HS-27A (cell line): ENCODE measurements at regions not wholly inside any gene's neighbourhood (a gene's known extent, or its start where the extent isn't known, plus 50 kb on each side); places are given as distances from the start of the nearest gene placed in this dataset.

ENCODE experiments used
- DNase-seq: peaks from one replicate; pipeline ENCODE4 v3.0.0-alpha.2; 2012; ENCODE audit warnings: low read depth, missing footprints

- DNase-seq, result no peak
Observed at GRCh38 chr19:27936139-27936538, 1276.8 kb downstream of the UQCRFS1 start.

- DNase-seq, result no peak
Observed at GRCh38 chr19:27935669-27936068, 1277.3 kb downstream of the UQCRFS1 start.

GRCh38 chr19:27929399-27929798 lies 1283.6 kb downstream of the UQCRFS1 start:
- no peak for DNase-seq

GRCh38 chr19:27925202-27925601 lies 1287.7 kb downstream of the UQCRFS1 start:
- DNase-seq, result no peak

GRCh38 chr19:27922970-27923369 lies 1290.0 kb downstream of the UQCRFS1 start:
- DNase-seq, result no peak

- DNase-seq, result no peak
Observed at GRCh38 chr19:27920774-27921173, 1292.2 kb downstream of the UQCRFS1 start.

GRCh38 chr19:27918818-27919217 lies 1294.1 kb downstream of the UQCRFS1 start:
- no peak for DNase-seq

- no peak for DNase-seq
Observed at GRCh38 chr19:27911122-27911898, 1301.6 kb downstream of the UQCRFS1 start.

- DNase-seq, result no peak
Observed at GRCh38 chr19:27909861-27910260, 1303.1 kb downstream of the UQCRFS1 start.

- no peak for DNase-seq
Observed at GRCh38 chr19:27909185-27909840, 1303.6 kb downstream of the UQCRFS1 start.

GRCh38 chr19:27906081-27906480 lies 1306.9 kb downstream of the UQCRFS1 start:
- no peak for DNase-seq

- DNase-seq, result no peak
Observed at GRCh38 chr19:27905074-27905473, 1307.9 kb downstream of the UQCRFS1 start.

GRCh38 chr19:27901078-27901477 lies 1311.9 kb downstream of the UQCRFS1 start:
- no peak for DNase-seq

GRCh38 chr19:27896091-27896490 lies 1316.9 kb downstream of the UQCRFS1 start:
- DNase-seq, result no peak

GRCh38 chr19:27894906-27895754 lies 1317.8 kb downstream of the UQCRFS1 start:
- DNase-seq, result no peak

GRCh38 chr19:27892500-27892899 lies 1320.5 kb downstream of the UQCRFS1 start:
- no peak for DNase-seq

GRCh38 chr19:27891411-27891810 lies 1321.5 kb downstream of the UQCRFS1 start:
- no peak for DNase-seq

GRCh38 chr19:27890696-27891095 lies 1322.3 kb downstream of the UQCRFS1 start:
- no peak for DNase-seq

- DNase-seq, result no peak
Observed at GRCh38 chr19:27890206-27890605, 1322.7 kb downstream of the UQCRFS1 start.

- DNase-seq, result no peak
Observed at GRCh38 chr19:27889156-27889555, 1323.8 kb downstream of the UQCRFS1 start.

GRCh38 chr19:27887946-27888345 lies 1325.0 kb downstream of the UQCRFS1 start:
- DNase-seq, result no peak

- no peak for DNase-seq
Observed at GRCh38 chr19:27885359-27885758, 1327.6 kb downstream of the UQCRFS1 start.

- no peak for DNase-seq
Observed at GRCh38 chr19:27884376-27884775, 1328.6 kb downstream of the UQCRFS1 start.
